RPMI8226 (cell line): ENCODE measurements at regions not wholly inside any gene's neighbourhood (a gene's known extent, or its start where the extent isn't known, plus 50 kb on each side); places are given as distances from the start of the nearest gene placed in this dataset.
"Not testable (repeated sequence)": the region's sequence is repeated elsewhere in the genome, so short reads cannot be mapped to it uniquely, and the experiment has no call there.

Source experiments
- DNase-seq: peaks from one replicate; pipeline ENCODE4 v3.0.0-alpha.2; 2015

GRCh38 chr5:112534611-112535255 is 115.7 kb upstream of the EPB41L4A start:
- no peak for DNase-seq

DNA sequence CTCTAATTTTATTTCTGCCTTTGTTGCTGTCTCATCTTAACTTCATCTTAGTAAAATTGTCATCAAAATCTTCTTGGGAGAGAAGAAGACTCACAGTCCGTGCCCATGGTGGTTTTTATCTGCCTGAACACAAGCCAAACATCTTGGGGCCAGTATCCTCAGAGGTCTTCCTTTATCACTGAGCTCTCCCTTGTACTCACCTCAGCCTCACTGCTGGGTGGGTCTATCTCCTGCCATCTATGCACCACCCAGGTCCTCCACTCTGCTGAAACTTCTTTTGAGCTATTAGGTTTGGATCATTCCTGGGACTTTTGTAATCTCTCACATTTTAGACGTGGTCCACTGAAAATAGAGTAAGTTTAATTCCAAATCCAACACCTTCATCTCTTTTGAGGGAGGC is 116.3 kb upstream of the EPB41L4A start:
- DNase-seq: no peak

GRCh38 chr5:112544558-112544957 is 125.5 kb upstream of the EPB41L4A start:
- DNase-seq: not testable (repeated sequence)

DNA sequence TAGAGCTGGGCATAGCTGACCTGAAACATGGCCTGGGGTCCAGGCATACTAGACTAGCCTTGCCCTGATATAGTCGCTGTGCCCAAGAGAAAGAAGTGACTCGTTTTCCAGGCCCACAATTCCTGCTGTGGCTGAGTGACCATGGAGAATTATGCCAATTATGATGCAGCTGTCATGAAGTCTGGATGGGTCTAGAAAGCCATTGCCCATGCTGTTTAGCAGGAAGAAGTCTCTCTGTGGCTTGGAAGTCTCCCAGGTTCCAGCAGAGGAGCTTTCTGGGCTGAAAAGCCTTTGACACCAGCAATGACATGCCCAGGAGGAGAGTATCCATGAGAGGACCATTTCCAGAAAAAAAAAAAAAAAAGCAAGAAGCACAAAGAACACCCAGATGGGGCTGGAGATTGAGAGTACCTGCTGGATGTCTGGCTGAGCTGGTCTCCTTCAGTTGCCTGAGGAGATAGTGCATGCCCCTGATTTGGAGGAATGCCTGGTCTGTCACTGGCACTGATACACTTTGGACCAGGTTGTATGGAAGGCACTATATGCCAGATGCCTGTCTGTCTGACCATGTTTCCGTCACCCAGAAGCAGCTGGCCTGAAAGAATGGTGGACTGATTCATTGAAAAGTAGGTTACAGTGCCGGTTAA is 128.0 kb upstream of the EPB41L4A start:
- DNase-seq: no peak

DNA sequence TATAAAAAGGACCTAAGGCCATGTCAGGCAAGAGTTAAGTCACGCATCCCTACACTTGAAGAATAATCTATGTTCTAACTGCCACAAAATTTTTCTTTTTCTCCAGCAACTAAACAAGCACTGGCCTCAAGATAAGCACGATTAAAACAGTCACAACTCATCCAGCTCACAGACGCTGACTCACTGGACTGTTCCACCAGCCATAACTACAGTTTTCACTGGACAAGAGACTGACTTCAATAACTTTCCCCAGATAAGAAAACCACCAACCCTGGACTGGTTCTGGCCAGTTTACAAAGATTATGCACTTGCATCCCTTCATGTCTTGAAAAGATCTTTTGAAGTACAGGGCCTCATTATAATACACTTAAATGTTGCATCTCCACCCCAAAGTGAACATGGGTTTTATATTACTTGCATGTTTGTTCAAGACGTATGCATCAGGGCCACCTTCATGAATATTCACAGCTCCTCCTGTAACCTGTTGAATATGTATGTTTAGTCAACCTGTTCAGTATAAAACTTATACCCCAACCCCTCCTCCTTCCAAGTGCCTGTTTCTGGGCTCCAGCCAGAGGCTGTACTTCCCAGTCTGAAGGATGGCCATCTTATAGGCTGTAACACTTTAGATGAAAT is 129.3 kb upstream of the EPB41L4A start:
- no peak for DNase-seq

GRCh38 chr5:112549127-112549526 is 130.1 kb upstream of the EPB41L4A start:
- DNase-seq: no peak

- no peak for DNase-seq
Observed at GRCh38 chr5:112549605-112550166, 130.6 kb upstream of the EPB41L4A start.

- DNase-seq: peak; percentile 64
Observed at GRCh38 chr5:112551419-112552032, 132.4 kb upstream of the EPB41L4A start.

DNA sequence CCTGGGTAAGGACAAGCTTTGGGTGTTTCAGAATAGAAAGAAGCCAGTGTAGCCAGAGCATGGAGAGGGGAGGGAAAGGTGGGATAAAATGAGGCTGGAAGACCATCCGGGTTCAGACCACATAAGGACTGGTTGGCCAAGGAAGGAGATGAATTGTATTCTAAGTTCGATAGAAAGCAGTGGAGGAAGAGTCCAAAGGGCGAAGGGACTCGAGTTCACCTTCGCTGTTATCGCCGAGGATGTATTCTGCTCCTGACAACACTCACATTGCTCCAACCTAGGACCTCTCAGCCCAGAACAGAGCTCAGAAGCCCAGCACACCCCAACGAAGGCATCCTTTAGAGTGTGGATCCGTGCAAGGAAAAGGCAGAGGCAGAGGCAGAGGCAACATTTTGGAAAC is 133.1 kb upstream of the EPB41L4A start:
- DNase-seq: no peak

DNA sequence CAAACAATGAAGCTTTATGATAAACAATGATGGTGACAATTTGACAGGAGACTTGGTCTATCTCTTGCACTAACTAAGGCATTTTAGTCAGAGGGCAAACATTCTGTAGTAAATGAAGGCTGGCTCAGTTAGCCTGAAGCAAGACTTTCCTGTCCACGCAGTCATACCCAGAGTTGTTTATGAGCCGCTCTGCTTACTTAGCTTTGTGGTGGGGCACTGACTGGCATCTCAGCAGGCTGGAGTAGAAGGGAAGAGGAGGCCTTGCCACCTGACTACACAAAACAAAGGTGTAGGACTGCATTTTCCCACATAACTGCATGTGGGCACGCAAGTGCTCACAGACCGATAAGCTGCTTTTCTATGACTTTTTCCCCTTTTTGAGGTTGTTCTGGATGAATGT is 133.7 kb upstream of the EPB41L4A start:
- no peak for DNase-seq

- DNase-seq: peak; percentile 51
Observed at GRCh38 chr5:112554101-112554977, 135.3 kb upstream of the EPB41L4A start.

DNA sequence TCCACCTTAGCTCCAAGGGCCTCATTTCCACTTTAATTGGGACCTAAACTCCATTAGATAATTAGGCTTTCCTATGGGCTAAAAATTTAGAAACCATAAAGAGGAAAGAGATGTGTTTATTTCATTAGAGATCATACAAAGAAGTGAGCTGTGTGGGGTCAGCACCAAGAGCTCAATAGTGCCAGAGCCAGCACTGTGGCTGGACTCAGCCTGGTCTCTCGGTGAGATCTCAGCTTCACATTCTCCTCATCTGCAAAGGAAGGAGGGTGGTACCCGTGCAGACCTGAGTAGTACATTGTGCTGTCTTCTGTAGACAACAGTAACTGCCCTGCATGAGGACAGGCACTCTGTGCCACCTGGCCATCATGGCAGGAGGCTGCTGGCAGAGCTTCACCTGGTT is 136.1 kb upstream of the EPB41L4A start:
- DNase-seq: no peak

GRCh38 chr5:112555691-112556090 is 136.6 kb upstream of the EPB41L4A start:
- DNase-seq: no peak

DNA sequence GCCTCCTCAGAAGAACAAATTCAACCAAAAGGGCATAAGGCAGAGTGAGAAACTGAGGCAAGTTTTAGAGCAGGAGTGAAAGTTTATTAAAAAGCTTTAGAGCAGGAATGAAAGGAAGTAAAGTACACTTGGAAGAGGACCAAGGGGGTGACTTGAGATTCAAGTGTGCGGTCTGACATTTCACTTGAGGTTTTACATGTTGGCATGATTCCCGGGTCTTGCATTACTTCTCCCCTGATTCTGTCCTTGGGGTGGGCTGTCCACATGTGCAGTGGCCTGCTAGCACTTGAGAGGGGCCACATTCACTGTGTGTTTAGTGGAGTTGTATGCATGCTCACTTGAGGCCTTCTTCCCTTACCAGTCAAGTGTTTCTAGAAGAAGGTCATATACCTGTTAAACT is 140.4 kb upstream of the EPB41L4A start:
- peak; percentile 25 for DNase-seq

DNA sequence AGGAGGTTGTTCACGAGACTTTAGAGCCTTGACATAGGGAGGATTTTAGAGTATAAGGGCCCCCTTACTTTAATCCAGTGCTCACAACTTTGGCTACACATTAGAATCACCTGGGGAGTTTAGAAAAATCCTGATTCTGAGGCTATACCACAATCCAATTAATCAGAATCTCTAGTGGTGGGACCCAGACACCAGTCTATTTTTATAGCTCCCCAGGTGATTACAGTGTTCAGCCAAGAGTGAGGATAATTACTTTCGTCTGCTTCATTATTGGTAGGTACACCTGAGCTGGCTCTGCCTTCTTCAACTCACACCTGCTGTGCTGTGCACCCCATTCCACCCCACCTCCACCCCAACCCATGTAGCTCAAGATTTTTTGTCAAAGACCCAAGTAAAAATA is 141.3 kb upstream of the EPB41L4A start:
- no peak for DNase-seq

DNA sequence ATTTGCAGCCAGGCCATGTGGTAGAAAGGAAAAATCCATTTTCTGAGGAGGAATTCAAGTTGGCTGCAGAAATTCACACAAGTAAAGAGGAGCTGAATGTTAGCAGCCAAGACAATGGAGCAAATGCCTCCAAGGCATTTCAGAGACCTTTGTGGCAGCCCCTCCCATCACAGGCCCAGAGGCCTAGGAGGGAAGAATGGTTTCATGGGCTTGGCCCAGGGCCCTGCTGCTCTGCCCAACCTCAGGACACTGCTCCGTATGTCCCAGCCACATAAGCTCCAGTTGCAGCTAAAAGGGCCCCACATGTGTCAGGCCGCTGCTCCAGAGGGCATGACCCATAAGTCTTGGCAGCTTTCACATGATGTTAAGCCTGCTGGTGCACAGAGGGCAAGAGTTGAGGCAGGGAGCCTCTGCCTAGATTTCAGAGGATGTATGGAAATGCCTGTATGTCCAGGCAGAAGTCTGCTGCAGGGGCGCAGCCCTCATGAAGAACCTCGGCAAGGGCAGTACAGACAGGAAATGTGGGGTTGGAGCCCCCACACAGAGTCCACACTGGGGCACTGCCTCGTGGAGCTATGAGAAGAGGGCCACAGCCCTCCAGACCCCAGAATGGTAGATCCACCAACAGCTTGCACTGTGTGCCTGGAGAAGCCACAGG is 144.2 kb upstream of the EPB41L4A start:
- no peak for DNase-seq

DNA sequence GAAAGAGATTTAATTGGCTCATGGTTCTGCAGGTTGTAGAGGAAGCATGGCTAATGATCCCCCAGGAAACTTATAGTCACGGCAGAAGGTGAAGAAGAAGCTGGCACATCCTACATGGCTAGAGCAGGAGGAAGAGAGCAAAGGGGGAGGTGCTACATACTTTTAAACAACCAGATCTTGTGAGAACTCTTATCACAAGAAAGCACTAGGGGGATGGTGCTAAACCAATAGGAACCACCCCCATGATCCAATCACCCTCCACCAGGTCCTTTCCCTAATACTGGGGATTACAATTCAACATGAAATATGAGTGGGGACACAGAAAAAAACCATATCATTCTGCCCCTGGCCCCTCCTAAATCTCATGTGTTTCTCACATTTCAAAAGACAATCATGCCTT is 147.2 kb upstream of the EPB41L4A start:
- no peak for DNase-seq

- no peak for DNase-seq
Observed at GRCh38 chr5:112569596-112569995, 150.5 kb upstream of the EPB41L4A start.

GRCh38 chr5:112570708-112571444 is 151.8 kb upstream of the EPB41L4A start:
- no peak for DNase-seq

- DNase-seq: no peak
Observed at GRCh38 chr5:112573441-112573840, 154.4 kb upstream of the EPB41L4A start.

GRCh38 chr5:112574536-112574935 is 155.5 kb upstream of the EPB41L4A start:
- DNase-seq: no peak
